HG02938 (cell line): ENCODE measurements at regions not wholly inside any gene's neighbourhood (a gene's known extent, or its start where the extent isn't known, plus 50 kb on each side); places are given as distances from the start of the nearest gene placed in this dataset.

Experiments
- ATAC-seq: cut with Tn5 transposase; IDR thresholded peaks from one replicate; pipeline ENCODE4 v1.9.1; 2021; ENCODE audit warnings: mild to moderate bottlenecking, moderate library complexity; ENCODE audit not compliant: unreplicated experiment

DNA sequence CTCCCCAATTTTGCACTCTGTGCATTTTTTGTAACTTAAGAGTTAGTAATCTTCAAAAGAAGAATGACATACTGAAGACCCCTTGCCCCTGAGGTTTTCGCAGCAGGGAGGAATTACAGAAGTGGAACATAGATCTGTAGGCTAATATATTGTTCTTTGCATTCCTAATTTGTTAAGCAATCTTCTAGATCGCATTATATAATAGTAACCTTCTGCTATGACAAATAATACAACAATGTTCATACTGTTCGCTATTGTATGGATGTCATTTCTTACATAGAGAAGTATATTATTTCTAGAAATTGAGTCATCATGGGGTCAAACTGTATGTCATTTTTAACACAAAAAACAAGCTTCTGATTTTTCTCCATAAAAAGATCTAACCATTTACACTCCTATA, 95.8 kb upstream of the TGFBR2 start:
- ATAC-seq: no peak

- ATAC-seq: no peak
Observed at GRCh38 chr3:30511524-30512251, 94.7 kb upstream of the TGFBR2 start.

GRCh38 chr3:30512576-30512975, 93.8 kb upstream of the TGFBR2 start:
- no peak for ATAC-seq

DNA sequence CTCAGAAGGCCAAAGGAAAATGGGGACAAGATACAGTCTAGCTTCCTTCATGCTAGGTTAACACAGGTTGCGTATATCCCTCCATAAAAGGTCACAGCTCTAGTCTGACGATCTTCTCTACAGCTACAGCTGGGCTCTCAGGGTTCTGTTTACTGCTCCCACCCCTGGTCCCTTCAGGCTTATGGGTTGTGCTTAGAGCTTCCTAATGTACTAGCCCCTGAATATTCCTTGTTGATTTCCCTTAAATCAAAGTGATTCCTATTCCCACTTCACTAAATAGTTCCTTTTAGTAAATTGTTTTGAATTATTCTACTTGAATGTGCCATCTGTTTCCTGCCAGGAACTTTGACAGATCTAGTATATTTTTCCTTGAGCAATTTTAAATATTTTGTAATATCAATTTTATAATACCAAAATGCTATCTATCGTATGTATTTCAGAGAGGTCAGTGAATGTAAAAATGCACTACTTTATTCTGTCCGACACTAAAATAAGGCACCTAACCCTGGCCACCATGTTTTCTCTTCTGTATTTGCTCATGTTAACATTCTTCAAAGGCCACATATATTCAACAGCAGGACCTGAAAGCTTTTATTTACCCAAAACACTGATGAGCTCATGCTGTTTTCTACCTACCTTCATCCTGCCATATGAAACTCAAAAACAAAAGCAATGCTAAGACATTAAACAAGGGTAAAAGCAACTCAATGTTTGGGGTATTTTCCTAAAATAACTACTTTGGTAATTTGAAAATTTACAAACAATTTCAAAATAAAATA, 92.8 kb upstream of the TGFBR2 start:
- ATAC-seq: no peak

DNA sequence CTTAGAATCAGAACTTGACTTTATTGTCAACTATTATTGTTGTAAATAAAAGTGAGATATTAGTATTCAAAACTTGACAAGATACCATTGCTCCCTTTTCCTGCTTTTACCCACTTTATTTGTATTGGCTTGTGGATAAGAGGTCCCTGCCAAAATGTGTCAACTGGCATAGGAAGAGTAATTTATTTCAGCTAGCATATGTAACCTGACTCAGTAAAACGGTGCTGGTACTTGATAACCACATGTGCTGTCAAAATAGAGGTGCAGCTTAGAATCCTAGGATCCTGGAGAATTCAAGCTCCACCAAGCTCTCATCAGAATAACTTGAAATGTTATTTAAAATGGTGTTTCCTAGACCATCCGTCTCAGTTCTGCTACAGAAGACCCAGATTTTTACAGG, 90.2 kb upstream of the TGFBR2 start:
- ATAC-seq: no peak

DNA sequence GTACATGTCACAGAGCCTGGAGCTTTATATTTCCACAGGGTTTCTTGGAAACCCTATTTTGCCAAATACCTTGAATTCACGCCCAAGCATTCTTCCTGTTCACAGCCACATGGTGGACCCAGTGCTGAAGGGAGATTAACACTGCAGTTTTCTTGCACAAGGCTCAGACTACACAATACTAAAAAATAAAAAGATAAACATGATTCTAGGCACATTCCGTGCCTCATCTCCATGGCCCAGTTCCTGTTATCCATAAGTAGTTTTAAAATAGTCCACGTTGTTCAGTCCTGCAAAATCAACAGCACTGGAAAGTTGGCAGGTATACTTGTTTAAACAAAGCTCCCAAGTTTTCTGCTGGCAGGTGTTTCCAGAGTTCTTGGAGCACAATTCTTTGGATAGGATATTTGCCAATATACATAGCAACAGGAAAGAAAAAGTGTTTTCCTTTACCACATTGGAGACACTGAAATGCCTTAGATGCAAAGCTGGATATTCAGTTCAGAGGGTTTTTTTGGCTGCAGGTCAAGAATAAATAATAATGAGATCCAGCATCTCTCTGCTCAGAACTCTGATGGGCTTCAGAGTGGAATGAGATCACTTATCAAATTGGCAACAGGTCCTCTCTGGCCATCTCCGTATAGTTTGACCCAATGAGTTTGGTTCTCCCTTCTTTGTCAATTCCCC, 88.1 kb upstream of the TGFBR2 start:
- ATAC-seq: no peak

- ATAC-seq: no peak
Observed at GRCh38 chr3:30518872-30519271, 87.5 kb upstream of the TGFBR2 start.

- no peak for ATAC-seq
Observed at GRCh38 chr3:30520699-30521098, 85.7 kb upstream of the TGFBR2 start.

DNA sequence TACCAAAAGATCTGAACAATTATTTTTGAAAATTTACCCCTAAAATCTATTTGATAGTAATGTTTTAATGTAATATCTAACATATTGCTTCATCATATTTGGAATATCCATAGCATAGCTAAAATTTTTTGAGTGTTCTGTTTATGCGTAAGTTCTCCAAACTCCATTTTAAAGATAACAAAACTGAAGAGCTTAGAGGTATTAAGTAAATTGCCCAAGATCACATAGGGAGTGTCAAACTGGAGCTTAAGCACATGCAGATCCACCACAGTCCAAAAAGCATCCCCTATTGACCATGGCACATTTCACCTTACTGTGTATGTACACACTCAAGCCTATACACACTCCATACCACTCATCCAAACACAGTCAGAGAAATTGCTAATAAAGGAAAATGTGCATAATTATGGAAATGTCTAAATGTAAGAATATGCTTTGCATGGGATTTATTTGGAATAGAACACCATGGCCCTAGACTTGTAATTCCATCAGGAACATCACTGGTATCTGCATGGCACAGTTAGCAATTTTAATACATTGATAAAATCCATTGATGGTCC, 85.2 kb upstream of the TGFBR2 start:
- ATAC-seq: no peak

DNA sequence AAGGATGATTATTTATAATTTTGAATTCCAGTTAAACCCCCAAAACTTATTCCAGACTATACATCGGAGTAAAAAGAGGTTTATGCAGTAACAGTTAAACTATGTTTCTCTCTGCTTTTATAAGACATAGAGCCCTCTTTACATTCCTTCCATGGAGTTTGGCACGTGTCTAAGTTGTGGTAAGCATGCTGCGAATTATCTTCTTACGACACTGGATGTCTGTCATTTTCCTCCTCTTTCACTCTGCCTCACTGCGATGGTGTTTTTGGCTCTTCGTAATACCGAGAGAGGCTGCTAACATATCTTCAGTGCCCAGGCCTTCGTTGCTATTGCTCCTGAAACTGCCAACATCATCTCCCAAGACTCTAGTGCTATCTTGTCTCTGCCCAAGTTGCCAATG, 83.9 kb upstream of the TGFBR2 start:
- no peak for ATAC-seq

DNA sequence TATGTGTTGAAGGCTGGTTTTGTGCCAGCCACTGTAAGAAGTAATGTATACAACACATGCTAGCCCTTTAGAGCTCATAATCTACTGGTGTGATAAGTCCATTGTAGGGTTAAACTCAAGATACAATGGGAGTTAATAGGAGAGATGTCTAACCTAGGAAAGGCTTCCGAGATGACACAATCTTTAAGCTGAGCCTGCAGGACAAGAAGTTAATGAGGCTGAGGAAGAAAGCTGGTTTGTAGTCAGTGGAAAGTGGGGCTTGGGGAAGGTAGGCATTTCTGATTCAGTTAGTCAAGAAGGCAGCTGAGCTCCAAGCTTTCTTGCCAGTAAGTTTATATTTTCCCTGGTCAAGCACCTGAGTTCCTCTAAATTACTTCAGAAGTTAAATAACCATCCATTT, 83.0 kb upstream of the TGFBR2 start:
- no peak for ATAC-seq

GRCh38 chr3:30524357-30525040, 81.9 kb upstream of the TGFBR2 start:
- no peak for ATAC-seq

GRCh38 chr3:30526031-30526430, 80.4 kb upstream of the TGFBR2 start:
- no peak for ATAC-seq

- no peak for ATAC-seq
Observed at GRCh38 chr3:30527186-30527585, 79.2 kb upstream of the TGFBR2 start.

DNA sequence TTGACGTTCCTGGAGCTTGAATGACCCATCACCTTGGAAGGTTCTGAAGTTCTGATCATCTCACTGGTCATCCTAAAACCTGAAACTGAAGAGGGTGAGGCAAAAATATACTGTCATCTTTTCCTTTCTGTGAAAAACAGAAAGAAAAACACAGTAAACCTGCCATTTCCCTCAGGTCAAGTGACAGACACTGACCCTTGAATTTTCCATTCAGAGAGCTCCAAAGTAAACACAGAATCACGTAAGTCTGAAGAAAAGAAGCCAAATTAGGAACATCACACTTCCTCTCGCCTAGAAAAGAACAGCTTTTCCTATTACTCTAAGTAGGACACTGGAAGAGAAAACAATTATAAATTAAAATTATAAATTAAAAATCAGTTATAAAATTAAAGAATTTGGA, 78.7 kb upstream of the TGFBR2 start:
- no peak for ATAC-seq

GRCh38 chr3:30530084-30530483, 76.3 kb upstream of the TGFBR2 start:
- no peak for ATAC-seq

DNA sequence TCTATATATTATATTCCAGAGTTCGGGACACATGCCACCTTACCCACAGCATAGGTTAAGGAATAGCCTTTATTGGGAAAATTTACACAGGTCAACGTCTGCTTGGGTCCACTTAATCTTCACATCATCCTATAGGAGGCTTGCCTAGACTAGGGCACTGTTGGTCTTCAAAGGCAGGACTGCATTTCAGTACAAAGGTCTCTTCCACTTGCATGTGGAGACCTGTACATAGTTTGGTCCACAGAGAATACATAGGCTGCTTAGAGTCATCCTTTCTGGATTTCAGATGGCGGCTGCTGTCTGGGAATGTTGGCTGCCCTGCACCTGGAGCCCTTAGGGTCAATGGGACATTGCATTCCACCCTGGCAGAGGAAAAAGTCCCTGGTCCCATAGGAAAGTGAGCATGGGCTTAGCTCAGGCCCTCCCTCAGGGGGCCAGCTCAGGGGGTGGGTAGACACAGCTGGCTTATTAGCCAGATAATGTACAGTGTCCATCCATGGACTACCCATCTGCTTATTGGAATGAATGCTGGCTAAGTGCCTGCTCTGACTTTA, 75.3 kb upstream of the TGFBR2 start:
- ATAC-seq: no peak

DNA sequence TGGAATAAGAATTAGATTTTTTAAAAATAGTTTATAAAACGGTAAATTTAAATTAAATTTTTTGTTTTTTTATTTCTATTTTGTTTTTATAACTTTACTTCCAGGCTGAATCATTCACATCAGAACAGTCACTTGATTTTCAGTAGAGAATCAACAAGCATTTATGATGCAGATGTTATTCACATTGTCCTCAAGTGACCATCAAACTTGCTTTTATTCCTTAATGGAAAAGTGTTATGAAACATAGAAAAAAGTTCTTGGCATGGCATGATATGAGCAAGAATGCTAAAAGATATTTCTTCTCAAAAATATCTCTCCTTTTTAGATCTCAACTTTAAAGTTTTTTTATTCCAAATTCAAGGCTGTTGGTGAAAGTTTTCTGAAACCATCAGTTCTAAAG, 70.9 kb upstream of the TGFBR2 start:
- no peak for ATAC-seq

DNA sequence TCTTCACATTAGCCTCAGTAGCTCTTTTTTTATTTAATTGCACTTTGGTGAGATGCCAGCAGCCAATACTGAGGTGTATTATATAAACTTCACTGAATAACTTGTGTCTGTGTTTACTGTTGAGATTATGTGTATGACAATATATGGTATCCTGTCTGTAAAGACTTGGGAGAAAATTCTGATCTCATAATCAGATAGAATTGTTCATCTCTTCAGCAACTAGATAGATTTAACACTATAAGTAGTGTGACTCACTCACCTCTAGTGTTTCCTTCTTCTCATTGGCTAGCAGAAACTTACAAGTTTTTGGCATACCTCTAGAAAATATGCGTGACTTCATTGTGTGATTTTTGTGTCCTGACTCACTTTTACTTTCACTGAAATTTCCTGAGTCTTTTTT, 67.6 kb upstream of the TGFBR2 start:
- no peak for ATAC-seq

DNA sequence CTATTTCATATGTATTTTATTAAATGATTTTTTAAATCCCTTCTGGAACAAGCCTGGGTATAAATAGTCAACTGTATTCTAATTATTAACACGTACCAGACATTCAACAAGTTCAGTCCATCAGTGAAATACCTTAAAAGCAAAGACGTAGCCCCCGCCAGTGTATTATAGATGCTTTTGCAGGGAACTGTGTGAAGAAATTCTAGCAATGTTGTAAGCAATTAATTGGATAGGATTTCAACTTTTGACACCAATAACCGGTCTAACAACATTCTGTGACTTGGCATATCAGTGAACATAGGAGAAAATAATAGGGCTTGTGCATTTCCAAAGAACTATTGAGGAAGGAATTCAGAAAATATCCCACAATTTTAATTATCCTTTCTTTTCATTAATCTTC, 67.2 kb upstream of the TGFBR2 start:
- no peak for ATAC-seq

DNA sequence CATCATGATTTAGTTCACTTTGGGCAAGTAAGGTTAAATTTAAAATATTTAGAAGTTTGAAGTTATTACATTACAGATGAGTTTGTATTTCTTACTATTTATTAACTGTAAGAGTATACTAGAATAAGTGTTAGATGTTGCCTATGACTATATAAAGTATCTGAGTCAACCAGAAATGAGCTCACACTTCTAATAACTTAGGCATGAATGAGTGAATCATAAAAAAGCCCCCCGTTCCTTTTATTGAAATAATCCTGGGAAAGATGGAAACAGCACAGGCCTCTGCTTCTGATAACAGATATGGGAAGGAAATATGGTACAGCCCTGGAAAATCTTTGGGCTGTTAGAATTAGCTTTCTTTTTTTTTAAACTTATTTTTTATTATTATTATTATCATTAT, 66.6 kb upstream of the TGFBR2 start:
- ATAC-seq: no peak
